GM19193 (cell line): ENCODE measurements at regions not wholly inside any gene's neighbourhood (a gene's known extent, or its start where the extent isn't known, plus 50 kb on each side); places are given as distances from the start of the nearest gene placed in this dataset.

ENCODE experiments used
- POLR2A ChIP-seq: IDR thresholded peaks from 4 replicates; pipeline ENCODE4 v1.6.1; 2011; ENCODE audit not compliant: insufficient read depth, insufficient read length; ENCODE audit errors: extremely low read depth

DNA sequence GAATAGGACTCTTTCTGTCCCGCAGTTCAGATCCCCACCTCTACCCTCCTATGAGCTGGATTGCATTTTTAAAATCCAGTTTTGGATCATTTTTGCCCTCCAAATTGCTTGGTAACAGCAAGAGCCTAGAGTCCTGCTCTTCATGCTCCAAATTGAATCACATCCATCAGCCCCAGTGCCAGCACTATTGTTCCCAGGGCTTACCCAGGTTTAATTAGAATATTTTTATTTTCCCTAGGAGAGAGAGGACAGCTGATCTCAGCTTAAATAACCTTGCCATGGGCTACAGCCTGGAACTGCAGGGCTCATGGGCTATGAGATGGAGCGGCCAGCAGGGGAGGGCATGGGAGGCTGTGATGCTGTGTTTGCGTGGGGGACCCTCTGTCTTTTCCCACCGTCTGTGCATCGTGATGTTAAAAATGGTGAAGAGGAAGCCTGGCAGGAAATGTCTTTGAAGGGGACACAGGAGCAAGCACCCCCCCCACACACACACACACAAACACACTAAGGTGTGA, 59.4 kb upstream of the WSCD2 start:
- TF ChIP-seq POLR2A, result no peak

DNA sequence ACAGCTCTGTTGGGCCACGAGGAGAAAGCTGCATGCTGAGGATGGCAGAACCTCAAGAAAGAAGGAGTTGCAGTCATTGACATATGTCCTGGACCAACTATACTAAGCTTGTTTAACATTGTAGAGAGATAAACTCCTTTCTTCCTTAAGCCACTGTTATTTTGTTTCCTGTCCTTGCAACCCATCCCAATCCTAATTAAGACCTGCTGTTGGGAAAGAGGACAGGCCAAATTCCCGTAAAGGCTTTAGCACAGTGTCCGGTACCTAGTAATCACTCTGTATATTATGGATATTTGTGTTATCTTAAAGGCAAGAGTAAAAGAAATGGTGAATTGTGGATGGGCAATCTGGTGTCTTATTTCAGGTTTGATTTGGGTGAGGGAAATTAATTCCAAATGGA, 53.5 kb upstream of the WSCD2 start:
- TF ChIP-seq POLR2A, result no peak

DNA sequence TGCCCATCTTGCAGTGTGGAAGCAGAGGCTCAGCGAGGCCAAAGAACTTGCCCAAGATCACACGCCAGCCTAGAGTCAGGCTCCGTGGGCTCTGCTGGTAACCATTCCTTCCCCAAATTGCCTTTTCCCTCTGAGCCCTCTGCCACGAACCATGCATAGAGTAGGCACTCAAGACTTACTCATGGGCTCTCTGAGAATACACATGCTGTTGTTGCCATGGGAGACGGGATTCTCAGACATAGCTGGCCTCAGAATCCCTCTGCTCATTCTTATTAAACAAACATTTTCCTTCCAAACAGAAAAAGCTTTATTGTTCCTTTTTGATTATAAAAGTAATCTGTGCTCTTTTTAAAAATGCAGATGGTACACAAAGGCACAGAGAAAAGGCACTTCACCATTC, 52.5 kb upstream of the WSCD2 start:
- no peak for TF ChIP-seq POLR2A

DNA sequence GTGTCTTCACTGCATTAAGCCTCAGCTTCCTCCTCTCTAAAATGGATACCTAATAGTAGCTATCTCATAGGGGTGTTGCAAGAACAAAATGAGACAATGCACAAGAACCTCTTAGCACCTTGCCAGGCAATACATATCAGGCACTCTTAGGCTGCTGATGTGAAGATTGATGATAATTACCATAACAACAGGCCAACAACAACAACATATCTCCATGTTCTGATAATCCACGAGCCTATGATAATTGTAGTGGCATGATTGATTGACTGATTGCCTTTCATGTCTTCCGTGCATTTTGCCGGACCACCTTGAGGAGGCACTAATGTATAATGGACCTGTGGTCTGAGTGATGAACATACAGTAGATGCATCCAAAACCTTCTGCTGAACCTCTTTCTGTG, 50.7 kb upstream of the WSCD2 start:
- TF ChIP-seq POLR2A, result no peak
